Erythroblast (primary cell): ENCODE measurements at regions not wholly inside any gene's neighbourhood (a gene's known extent, or its start where the extent isn't known, plus 50 kb on each side); places are given as distances from the start of the nearest gene placed in this dataset.

Experiments used
- GATA1 ChIP-seq: IDR thresholded peaks from 2 replicates; pipeline ENCODE4 v1.6.1; 2011; ENCODE audit warnings: low read depth, mild to moderate bottlenecking, control low read depth, low read length, moderate library complexity
- POLR2A ChIP-seq: IDR thresholded peaks from 2 replicates; pipeline ENCODE4 v1.6.1; 2011; ENCODE audit warnings: mild to moderate bottlenecking, low read length

DNA sequence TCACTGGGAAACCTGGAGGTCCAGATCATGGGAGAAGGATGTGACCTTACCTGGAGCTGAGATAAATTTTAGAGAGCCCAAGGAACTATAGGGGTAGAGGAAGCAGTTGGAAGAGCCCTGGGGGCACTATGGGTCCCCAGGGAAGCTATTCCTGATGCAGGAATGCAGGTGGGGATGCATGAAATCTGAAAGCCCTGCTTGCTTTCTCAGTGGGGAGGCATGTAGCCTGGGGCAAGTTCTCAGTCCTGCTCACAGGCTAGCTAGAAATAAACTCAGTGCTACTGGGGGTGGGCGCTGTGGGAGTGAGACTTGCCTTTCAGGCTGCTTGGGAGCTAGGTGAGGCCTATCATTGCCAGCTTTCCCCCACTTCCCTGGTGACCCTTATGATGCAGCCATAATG is 499.7 kb downstream of the PTH2R start:
- TF ChIP-seq GATA1 (no peak), POLR2A (no peak)
